ENCODE measurements at regions not wholly inside any gene's neighbourhood (a gene's known extent, or its start where the extent isn't known, plus 50 kb on each side); places are given as distances from the start of the nearest gene placed in this dataset.

DNA sequence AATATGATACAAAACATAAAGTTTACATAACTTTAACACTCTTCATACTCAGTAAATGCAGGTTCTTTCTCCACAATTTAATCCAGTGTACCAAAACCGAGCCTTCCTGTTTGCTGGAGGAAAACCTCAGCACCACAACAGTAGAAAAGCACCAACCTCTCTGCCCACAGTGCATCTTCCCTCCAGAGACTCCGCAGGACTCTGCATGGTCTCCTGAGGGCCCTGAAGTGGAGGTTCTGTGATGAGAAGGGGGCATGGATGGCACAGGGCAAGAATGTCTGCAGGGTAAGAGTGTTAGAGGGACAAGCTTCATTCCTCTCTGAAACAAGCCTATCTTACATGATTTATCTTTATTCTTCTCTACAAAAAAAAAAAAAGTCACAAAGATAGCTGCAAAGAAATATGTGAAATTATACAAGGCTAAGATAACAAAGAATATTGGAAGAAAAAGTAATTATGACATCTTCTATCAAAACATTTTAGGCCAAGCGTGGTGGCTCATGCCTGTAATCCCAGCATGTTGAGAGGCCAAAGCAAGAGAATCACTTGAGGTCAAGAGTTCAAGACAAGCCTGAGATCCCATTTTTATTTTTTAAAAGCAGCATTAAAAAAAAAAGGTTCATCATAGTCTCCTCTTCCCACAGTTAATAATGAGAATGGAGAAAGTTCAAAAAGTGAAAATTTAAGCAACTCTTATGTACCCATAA, 102.0 kb downstream of the VPREB1 start:
- TF ChIP-seq, protein P1, sequence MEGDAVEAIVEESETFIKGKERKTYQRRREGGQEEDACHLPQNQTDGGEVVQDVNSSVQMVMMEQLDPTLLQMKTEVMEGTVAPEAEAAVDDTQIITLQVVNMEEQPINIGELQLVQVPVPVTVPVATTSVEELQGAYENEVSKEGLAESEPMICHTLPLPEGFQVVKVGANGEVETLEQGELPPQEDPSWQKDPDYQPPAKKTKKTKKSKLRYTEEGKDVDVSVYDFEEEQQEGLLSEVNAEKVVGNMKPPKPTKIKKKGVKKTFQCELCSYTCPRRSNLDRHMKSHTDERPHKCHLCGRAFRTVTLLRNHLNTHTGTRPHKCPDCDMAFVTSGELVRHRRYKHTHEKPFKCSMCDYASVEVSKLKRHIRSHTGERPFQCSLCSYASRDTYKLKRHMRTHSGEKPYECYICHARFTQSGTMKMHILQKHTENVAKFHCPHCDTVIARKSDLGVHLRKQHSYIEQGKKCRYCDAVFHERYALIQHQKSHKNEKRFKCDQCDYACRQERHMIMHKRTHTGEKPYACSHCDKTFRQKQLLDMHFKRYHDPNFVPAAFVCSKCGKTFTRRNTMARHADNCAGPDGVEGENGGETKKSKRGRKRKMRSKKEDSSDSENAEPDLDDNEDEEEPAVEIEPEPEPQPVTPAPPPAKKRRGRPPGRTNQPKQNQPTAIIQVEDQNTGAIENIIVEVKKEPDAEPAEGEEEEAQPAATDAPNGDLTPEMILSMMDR (IDR thresholded peaks at IDR 0.05), result no peak
- TF ChIP-seq ATF1 (CRISPR knock-in tag; IDR thresholded peaks at IDR 0.05) (no peak), ZNF281 (CRISPR knock-in tag; IDR thresholded peaks at IDR 0.05) (no peak), CREM (CRISPR knock-in tag; IDR thresholded peaks at IDR 0.05) (no peak), PRRX2 (CRISPR knock-in tag; IDR thresholded peaks at IDR 0.05) (no peak)
- TF ChIP-seq, protein P2, sequence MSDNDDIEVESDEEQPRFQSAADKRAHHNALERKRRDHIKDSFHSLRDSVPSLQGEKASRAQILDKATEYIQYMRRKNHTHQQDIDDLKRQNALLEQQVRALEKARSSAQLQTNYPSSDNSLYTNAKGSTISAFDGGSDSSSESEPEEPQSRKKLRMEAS (CRISPR knock-in tag; IDR thresholded peaks at IDR 0.05), result no peak
- TF ChIP-seq, protein P3, sequence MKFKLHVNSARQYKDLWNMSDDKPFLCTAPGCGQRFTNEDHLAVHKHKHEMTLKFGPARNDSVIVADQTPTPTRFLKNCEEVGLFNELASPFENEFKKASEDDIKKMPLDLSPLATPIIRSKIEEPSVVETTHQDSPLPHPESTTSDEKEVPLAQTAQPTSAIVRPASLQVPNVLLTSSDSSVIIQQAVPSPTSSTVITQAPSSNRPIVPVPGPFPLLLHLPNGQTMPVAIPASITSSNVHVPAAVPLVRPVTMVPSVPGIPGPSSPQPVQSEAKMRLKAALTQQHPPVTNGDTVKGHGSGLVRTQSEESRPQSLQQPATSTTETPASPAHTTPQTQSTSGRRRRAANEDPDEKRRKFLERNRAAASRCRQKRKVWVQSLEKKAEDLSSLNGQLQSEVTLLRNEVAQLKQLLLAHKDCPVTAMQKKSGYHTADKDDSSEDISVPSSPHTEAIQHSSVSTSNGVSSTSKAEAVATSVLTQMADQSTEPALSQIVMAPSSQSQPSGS (CRISPR knock-in tag; IDR thresholded peaks at IDR 0.05; ENCODE audit: borderline replicate concordance, low read depth), result no peak
